GM12891 (cell line): ENCODE measurements at regions not wholly inside any gene's neighbourhood (a gene's known extent, or its start where the extent isn't known, plus 50 kb on each side); places are given as distances from the start of the nearest gene placed in this dataset.

ENCODE experiments used
- POLR2A ChIP-seq: IDR thresholded peaks from 2 replicates; pipeline ENCODE4 v1.6.1; 2011; ENCODE audit warnings: low read depth, low read length, control low read depth
- POLR2AphosphoS5 ChIP-seq: IDR thresholded peaks from 2 replicates; pipeline ENCODE4 v1.6.1; 2011; ENCODE audit warnings: low read depth, low read length, control low read depth
- TAF1 ChIP-seq: IDR thresholded peaks from 2 replicates; pipeline ENCODE4 v1.6.1; 2011; ENCODE audit warnings: low read depth, low read length, control low read depth

DNA sequence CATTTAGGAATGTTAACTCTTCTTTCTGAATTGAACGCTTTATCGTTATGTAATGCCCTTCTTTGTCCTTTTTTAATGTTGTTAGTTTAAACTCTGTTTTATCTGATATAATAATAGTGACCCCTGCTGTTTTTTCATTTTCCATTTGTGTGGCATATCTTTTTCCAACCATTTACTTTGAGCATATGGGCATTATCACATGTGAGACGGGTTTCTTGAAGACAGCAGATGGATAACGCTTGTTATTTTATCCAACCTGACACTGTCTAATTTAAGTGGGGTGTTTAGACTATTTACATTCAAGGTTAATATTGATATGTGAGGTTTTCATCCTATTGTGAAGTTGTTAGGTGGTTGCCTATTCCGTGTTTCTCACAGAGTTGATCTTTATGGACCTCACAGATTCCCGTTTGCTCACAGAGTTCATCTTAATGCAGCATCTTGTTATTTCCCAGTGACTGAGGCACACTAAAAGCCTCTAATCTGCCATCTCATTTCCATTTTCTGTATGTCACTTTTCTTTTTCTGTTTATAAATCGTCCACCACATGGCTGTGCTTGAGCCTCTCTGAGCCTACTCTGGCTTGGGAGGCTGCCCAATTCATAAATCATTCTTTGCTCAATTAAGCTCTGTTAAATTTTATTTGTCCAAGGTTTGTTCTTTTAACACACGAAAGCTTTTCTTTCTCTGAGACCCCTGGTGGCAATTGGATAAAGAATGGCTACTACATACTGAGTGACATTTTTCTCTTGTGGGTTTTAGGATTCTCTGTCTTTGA, 286.2 kb downstream of the HTR7 start:
- no peak for TF ChIP-seq POLR2A
- TF ChIP-seq POLR2AphosphoS5: no peak
- TF ChIP-seq TAF1: no peak
